SU-DHL-6 (cell line): ENCODE measurements at regions not wholly inside any gene's neighbourhood (a gene's known extent, or its start where the extent isn't known, plus 50 kb on each side); places are given as distances from the start of the nearest gene placed in this dataset.

Source experiments
- H2AFZ ChIP-seq: fragments of 200-600 bp; sonication (generic); 2 replicates; pipeline ENCODE4 v1.6.1; 2014; ENCODE audit warnings: low read depth, mild to moderate bottlenecking, moderate library complexity, mixed read lengths, antibody characterized with exemption, low read length; ENCODE audit not compliant: severe bottlenecking
- H3F3A ChIP-seq: fragments of 200-600 bp; shearing (Covaris generic); 2 replicates; pipeline ENCODE4 v1.6.0; 2016; ENCODE audit warnings: antibody characterized with exemption, mild to moderate bottlenecking; ENCODE audit not compliant: insufficient read depth
- H3K27ac ChIP-seq: fragments of 200-600 bp; sonication (generic); 2 replicates; pipeline ENCODE4 v1.5.1; 2016; ENCODE audit warnings: low read depth, mild to moderate bottlenecking, low read length, moderate library complexity, mixed read lengths
- H3K27me3 ChIP-seq: fragments of 200-600 bp; sonication (generic), shearing (Covaris generic); 2 replicates; pipeline ENCODE4 v1.6.0; 2014; ENCODE audit warnings: mild to moderate bottlenecking, low read length
- H3K36me3 ChIP-seq: fragments of 200-600 bp; sonication (generic); 2 replicates; pipeline ENCODE4 v1.6.1; 2014; ENCODE audit warnings: mild to moderate bottlenecking, low read length, mixed read lengths
- H3K4me2 ChIP-seq: fragments of 300-600, 200-600 bp; shearing (Covaris generic), sonication (generic); 2 replicates; pipeline ENCODE4 v1.6.0; 2014; ENCODE audit warnings: low read length, low read depth, mild to moderate bottlenecking; ENCODE audit not compliant: poor library complexity, severe bottlenecking
- H3K4me3 ChIP-seq: fragments of 200-600 bp; sonication (generic); 2 replicates; pipeline ENCODE4 v1.5.1; 2014; ENCODE audit warnings: antibody characterized with exemption, low read length, mild to moderate bottlenecking, mixed read lengths; ENCODE audit not compliant: insufficient read depth, poor library complexity, severe bottlenecking
- H3K79me2 ChIP-seq: fragments of 200-600 bp; sonication (generic); 2 replicates; pipeline ENCODE4 v1.6.1; 2014; ENCODE audit warnings: mild to moderate bottlenecking, low read length, moderate library complexity; ENCODE audit not compliant: insufficient read depth
- H3K9ac ChIP-seq: fragments of 200-600 bp; sonication (generic); 2 replicates; pipeline ENCODE4 v1.7.0; 2014; ENCODE audit warnings: mild to moderate bottlenecking, low read length
- H3K9me2 ChIP-seq: fragments of 200-600 bp; sonication (generic); replicated peaks from 2 replicates; pipeline ENCODE4 v1.6.1; 2014; ENCODE audit warnings: low read length; ENCODE audit not compliant: insufficient read depth
- H3K9me3 ChIP-seq: fragments of 200-600 bp; sonication (generic); 2 replicates; pipeline ENCODE4 v1.6.1; 2014; ENCODE audit warnings: low read length, mixed read lengths; ENCODE audit not compliant: insufficient read depth
- H4K20me1 ChIP-seq: fragments of 200-600 bp; sonication (generic); 2 replicates; pipeline ENCODE4 v1.6.1; 2014; ENCODE audit warnings: low read depth, mild to moderate bottlenecking, antibody characterized with exemption, low read length, moderate library complexity, mixed read lengths
- CTCF ChIP-seq: fragments of 200-600 bp; sonication (generic); IDR thresholded peaks from one replicate; pipeline ENCODE4 v1.5.1; 2017; ENCODE audit warnings: antibody characterized with exemption, mild to moderate bottlenecking, low read length, moderate library complexity; ENCODE audit not compliant: insufficient read depth, poor library complexity, severe bottlenecking
- EZH2phosphoT487 ChIP-seq: fragments of 200-600 bp; sonication (generic), shearing (Covaris generic); conservative IDR thresholded peaks from 2 replicates; pipeline ENCODE4 v1.6.1; 2018; ENCODE audit warnings: mild to moderate bottlenecking, antibody characterized with exemption, low read length, moderate library complexity, mixed read lengths

DNA sequence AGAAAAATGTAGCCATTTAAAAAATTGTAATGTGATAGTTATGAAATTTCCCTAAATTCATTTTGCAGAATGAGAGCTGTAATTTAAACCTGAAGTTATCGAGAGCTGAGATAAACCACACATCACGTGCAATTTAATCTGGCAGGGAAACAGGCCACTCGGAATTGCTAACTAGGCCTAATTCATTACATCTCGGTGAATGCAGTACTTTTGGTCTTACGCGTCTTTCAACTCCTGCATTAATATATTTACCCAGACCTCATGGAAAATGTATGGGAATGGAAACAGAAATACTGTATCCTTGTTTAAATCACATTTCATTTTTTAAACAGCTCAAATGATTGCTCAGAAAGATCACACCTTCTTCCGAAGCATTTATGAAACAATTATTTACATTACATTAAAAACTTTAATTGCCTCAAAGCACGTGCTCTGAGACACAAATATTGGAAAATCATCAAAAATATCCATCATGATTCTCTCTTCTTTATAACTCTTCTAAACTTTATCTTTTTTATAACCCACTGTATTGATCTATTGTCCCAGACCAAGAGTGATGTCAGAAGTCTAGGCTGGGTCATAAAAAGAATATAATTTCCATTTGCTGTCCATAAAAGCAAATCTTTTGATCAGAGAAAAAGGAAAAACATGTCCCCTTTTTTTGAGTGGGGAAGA is 111.7 kb upstream of the MYL2 start:
- Histone ChIP-seq H3K36me3 (no peaks in the 10 kb centered on the region), H3K27ac (no peak overlapping the region), H3K4me3 (no peak overlapping the region), H4K20me1 (no peaks in the 10 kb centered on the region), H3K9me3 (no peaks in the 10 kb centered on the region), H3K27me3 (no peaks in the 10 kb centered on the region), H3K9ac (no peak overlapping the region), H2AFZ (no peak overlapping the region), H3F3A (peaks cover 5% of the 10 kb centered on the region; the same call in 1 of the 2 replicates), H3K9me2 (no peaks in the 10 kb centered on the region), H3K79me2 (no peaks in the 10 kb centered on the region), H3K4me2 (no peak overlapping the region)
- TF ChIP-seq CTCF (no peak), EZH2phosphoT487 (no peak)

DNA sequence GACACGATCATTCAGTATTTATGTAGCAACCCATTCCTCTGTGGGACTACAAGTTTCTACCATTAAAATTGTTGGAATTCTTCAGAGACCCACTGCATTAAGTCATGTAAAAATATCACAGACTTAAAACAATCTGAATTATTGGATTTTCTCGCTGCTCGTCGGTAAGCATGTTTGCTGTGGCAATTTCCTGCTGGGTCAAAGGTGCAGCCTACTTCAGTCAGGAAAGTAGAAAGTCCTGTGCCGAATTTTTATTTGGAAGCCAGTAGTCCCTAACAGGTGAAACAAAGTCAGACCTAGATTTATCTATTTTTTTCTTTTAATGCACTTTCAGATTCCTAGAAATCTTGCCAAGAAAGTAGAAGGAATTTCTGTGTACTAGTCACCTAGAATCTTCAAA is 110.4 kb upstream of the MYL2 start:
- no peaks in the 10 kb centered on the region for H3K79me2 ChIP-seq
- no peak overlapping the region for H3K9ac ChIP-seq
- no peak for TF ChIP-seq EZH2phosphoT487
- TF ChIP-seq CTCF = no peak

GRCh38 chr12:111029732-111030131 is 109.4 kb upstream of the MYL2 start:
- H3K27me3 ChIP-seq = no peaks in the 10 kb centered on the region
- no peaks in the 10 kb centered on the region for H3K36me3 ChIP-seq
- H3K27ac ChIP-seq = no peak overlapping the region
- TF ChIP-seq CTCF (no peak), EZH2phosphoT487 (no peak)
- no peak overlapping the region for H3K4me3 ChIP-seq
- H2AFZ ChIP-seq = no peak overlapping the region
- H3K9ac ChIP-seq = no peak overlapping the region
- H4K20me1 ChIP-seq = no peaks in the 10 kb centered on the region
- H3F3A ChIP-seq = peaks cover 5% of the 10 kb centered on the region; the same call in 1 of the 2 replicates
- no peak overlapping the region for H3K4me2 ChIP-seq
- no peaks in the 10 kb centered on the region for H3K9me3 ChIP-seq
- H3K9me2 ChIP-seq = no peaks in the 10 kb centered on the region
- H3K79me2 ChIP-seq = no peaks in the 10 kb centered on the region

More for the DNA sequence above, 110.4 kb upstream of the MYL2 start:
- Histone ChIP-seq H3K27me3 (no peaks in the 10 kb centered on the region), H3K4me2 (no peak overlapping the region), H3F3A (peaks cover 5% of the 10 kb centered on the region; the same call in 1 of the 2 replicates), H3K4me3 (no peak overlapping the region), H4K20me1 (no peaks in the 10 kb centered on the region), H2AFZ (no peak overlapping the region), H3K36me3 (no peaks in the 10 kb centered on the region), H3K9me3 (no peaks in the 10 kb centered on the region), H3K9me2 (no peaks in the 10 kb centered on the region), H3K27ac (no peak overlapping the region)
